ENCODE measurements at regions not wholly inside any gene's neighbourhood (a gene's known extent, or its start where the extent isn't known, plus 50 kb on each side); places are given as distances from the start of the nearest gene placed in this dataset.

DNA sequence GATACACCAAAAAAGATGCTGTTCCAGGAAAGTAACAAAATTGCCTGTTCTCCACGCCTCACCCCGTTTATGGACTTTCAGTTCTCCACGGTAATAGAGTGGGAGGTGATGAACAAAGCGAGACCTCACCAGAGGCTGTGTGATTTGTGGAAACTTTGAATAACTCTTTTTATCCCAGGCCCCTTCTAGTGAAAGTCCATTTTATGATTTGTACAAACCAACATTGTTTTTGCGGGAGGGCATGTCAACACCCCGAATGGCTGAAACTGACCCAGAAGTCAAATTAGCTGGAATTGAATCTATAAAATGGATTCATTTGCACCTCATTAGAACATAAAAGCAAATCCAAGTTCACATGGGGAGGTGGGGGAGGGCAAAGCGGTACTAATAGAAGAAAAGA lies 517.8 kb downstream of the CDH26 start:
- TF ChIP-seq, protein P1, sequence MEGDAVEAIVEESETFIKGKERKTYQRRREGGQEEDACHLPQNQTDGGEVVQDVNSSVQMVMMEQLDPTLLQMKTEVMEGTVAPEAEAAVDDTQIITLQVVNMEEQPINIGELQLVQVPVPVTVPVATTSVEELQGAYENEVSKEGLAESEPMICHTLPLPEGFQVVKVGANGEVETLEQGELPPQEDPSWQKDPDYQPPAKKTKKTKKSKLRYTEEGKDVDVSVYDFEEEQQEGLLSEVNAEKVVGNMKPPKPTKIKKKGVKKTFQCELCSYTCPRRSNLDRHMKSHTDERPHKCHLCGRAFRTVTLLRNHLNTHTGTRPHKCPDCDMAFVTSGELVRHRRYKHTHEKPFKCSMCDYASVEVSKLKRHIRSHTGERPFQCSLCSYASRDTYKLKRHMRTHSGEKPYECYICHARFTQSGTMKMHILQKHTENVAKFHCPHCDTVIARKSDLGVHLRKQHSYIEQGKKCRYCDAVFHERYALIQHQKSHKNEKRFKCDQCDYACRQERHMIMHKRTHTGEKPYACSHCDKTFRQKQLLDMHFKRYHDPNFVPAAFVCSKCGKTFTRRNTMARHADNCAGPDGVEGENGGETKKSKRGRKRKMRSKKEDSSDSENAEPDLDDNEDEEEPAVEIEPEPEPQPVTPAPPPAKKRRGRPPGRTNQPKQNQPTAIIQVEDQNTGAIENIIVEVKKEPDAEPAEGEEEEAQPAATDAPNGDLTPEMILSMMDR (IDR thresholded peaks at IDR 0.05): no peak
- no peak overlapping the region for H3K4me3 Mint-ChIP-seq
- no peak overlapping the region for H3K27ac Mint-ChIP-seq
- CTCF ChIA-PET: no interaction called here
- intact Hi-C loops (cut with micrococcal nuclease): no loop called here
- H3K36me3 Mint-ChIP-seq (ENCODE audit: low read depth): no peaks in the 10 kb centered on the region
- POLR2A ChIA-PET: no interaction called here
- no peaks in the 10 kb centered on the region for H3K4me1 Mint-ChIP-seq
- no peaks in the 10 kb centered on the region for H3K27me3 Mint-ChIP-seq
- ATAC-seq (ENCODE audit: low read depth) (no peak), DNase-seq (no peak)
- H3K9me3 Mint-ChIP-seq: no peaks in the 10 kb centered on the region

DNA sequence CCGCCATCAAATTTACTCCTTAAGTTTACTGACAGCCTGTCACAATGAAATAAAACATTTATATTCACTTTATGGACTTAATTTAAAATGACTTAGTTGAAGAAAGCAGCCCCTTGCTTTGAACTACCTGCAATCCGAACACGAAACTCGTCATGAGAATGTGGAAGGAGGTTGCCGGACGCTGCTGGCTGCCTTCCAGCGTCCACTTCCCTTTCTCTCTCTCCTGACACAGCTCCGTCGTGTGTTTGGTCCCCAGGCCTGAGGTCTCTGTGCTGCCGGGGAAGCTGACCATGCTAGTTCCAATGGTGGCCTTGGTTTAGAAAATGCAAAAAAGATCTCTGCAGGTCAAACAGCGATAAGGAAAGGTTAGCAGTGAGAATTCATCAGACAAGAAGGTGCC lies 519.7 kb downstream of the CDH26 start:
- Mint-ChIP-seq H3K4me3 (no peak overlapping the region), H3K27ac (no peak overlapping the region), H3K9me3 (no peaks in the 10 kb centered on the region), H3K4me1 (no peaks in the 10 kb centered on the region), H3K27me3 (no peaks in the 10 kb centered on the region), H3K36me3 (ENCODE audit: low read depth) (no peaks in the 10 kb centered on the region)
- TF ChIP-seq, protein P1 (IDR thresholded peaks at IDR 0.05): no peak
- CTCF ChIA-PET: no interaction called here
- DNase-seq: no peak
- ATAC-seq (ENCODE audit: low read depth): no peak
- POLR2A ChIA-PET: no interaction called here
- intact Hi-C loops (cut with micrococcal nuclease): no loop called here

DNA sequence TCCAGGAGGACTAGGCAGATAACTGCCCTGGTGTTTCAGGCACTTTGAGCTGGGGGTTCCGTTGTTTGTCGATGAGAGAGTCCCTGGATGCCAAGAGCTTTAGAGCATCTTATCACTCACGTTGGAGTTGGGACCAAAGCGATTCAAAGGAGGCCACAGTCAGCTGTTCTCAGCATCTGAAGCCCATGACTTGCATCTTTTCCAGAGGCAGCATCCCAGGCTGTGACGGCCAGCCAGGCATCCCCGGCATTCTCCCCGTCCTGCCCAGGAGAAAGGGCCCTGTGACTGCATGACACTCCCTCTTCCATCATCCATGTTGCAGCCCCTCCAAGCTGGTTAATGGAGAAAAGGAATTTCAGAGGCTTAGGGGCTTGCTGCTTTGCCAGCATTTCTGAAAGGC lies 520.3 kb downstream of the CDH26 start:
- intact Hi-C loops (cut with micrococcal nuclease): no loop called here
- Mint-ChIP-seq H3K4me3 (no peak overlapping the region), H3K27ac (no peak overlapping the region), H3K36me3 (ENCODE audit: low read depth) (no peaks in the 10 kb centered on the region), H3K9me3 (no peaks in the 10 kb centered on the region), H3K27me3 (no peaks in the 10 kb centered on the region), H3K4me1 (no peaks in the 10 kb centered on the region)
- ChIA-PET CTCF (no interaction called here), POLR2A (no interaction called here)
- DNase-seq (no peak), ATAC-seq (ENCODE audit: low read depth) (no peak)
- TF ChIP-seq, protein P1 (IDR thresholded peaks at IDR 0.05): no peak

DNA sequence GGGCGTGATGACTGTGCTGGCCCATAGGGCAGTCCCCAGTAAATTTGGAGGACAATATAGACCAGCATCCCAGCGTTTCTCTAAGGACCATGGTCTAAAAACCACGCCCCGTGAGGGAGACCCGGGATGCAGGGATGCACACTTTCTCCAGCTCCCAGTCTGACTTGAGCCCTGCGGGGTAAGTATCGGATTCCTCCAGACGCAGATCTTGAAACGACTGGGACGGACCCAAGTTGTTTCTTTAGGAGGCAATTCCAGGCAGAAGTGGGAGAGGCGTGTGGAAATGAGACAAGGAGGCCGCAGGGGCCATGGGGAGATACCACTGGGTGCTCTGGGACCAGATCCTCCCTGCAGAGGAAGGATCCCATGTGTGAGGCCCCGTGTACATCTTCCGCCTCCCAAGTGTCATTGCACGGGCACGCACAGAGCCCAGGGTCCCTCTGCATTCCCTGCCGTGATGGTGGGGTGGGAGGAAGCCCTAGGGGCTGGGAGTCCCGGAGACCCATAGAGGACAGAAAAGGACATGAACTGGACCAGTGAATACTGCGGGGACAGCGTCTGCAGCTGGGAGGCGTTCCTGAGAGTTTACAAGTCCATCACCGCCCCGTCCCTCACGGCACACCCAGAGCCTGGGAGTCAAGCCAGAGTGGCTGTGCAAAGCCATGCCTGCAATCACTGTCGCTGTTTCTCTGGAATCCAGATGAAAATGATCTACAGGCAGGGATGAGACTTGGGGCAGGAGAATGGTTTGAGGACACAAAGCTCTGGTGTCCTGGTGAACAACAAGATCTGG lies 522.9 kb downstream of the CDH26 start:
- no peaks in the 10 kb centered on the region for H3K36me3 Mint-ChIP-seq (ENCODE audit: low read depth)

DNA sequence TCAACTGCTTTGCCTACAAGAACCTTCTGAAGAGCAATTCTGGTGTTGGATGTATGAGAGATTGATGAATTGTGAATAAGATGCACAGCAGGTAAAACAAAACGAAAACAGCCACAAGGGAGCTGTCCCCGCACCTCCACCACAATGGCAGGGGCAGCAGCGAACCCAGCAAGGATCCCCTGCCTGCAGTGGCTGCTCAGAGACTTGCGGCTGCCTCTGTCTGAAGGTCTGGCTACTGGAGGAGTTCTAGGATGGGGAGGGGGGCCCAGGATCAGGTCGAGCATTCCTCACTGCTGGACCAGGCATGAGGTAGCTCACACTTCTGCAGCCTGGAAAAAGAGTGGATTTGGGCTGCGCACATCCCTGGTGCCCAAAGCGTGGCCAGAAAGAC lies 523.5 kb downstream of the CDH26 start:
- H3K27ac Mint-ChIP-seq: no peak overlapping the region
- DNase-seq (no peak), ATAC-seq (ENCODE audit: low read depth) (no peak)
- intact Hi-C loops (cut with micrococcal nuclease): no loop called here
- H3K9me3 Mint-ChIP-seq: peaks cover 3% of the 10 kb centered on the region
- TF ChIP-seq, protein P1 (IDR thresholded peaks at IDR 0.05): no peak
- H3K27me3 Mint-ChIP-seq: no peaks in the 10 kb centered on the region
- H3K4me1 Mint-ChIP-seq: no peaks in the 10 kb centered on the region
- ChIA-PET CTCF (no interaction called here), POLR2A (no interaction called here)
- H3K4me3 Mint-ChIP-seq: no peak overlapping the region
- H3K36me3 Mint-ChIP-seq (ENCODE audit: low read depth): no peaks in the 10 kb centered on the region

More for the DNA sequence above, 522.9 kb downstream of the CDH26 start:
- Mint-ChIP-seq H3K27me3 (no peaks in the 10 kb centered on the region), H3K4me3 (no peak overlapping the region), H3K27ac (no peak overlapping the region), H3K4me1 (no peaks in the 10 kb centered on the region), H3K9me3 (peaks cover 3% of the 10 kb centered on the region)
- TF ChIP-seq, protein P1 (IDR thresholded peaks at IDR 0.05): no peak
- ChIA-PET CTCF (no interaction called here), POLR2A (no interaction called here)
- ATAC-seq (ENCODE audit: low read depth) (no peak), DNase-seq (no peak)
- intact Hi-C loops (cut with micrococcal nuclease): no loop called here

All from activated B cell treated with CpG ODN at 0.5 μM for 24 hours (primary cell).